ENCODE measurements at regions not wholly inside any gene's neighbourhood (a gene's known extent, or its start where the extent isn't known, plus 50 kb on each side); places are given as distances from the start of the nearest gene placed in this dataset.

GRCh38 chr7:145633513-145633912 lies 483.1 kb upstream of the CNTNAP2 start:
- no peak for TF ChIP-seq POLR2A (IDR thresholded peaks at IDR 0.05; ENCODE audit: control extremely low read depth in 1 of 2, low read depth in 2 of 2, low read length in 2 of 2)
- TF ChIP-seq, protein P1, sequence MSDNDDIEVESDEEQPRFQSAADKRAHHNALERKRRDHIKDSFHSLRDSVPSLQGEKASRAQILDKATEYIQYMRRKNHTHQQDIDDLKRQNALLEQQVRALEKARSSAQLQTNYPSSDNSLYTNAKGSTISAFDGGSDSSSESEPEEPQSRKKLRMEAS (IDR thresholded peaks at IDR 0.05), result no peak
- TF ChIP-seq, protein P2, sequence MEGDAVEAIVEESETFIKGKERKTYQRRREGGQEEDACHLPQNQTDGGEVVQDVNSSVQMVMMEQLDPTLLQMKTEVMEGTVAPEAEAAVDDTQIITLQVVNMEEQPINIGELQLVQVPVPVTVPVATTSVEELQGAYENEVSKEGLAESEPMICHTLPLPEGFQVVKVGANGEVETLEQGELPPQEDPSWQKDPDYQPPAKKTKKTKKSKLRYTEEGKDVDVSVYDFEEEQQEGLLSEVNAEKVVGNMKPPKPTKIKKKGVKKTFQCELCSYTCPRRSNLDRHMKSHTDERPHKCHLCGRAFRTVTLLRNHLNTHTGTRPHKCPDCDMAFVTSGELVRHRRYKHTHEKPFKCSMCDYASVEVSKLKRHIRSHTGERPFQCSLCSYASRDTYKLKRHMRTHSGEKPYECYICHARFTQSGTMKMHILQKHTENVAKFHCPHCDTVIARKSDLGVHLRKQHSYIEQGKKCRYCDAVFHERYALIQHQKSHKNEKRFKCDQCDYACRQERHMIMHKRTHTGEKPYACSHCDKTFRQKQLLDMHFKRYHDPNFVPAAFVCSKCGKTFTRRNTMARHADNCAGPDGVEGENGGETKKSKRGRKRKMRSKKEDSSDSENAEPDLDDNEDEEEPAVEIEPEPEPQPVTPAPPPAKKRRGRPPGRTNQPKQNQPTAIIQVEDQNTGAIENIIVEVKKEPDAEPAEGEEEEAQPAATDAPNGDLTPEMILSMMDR (IDR thresholded peaks at IDR 0.05; ENCODE audit: control extremely low read depth in 1 of 3, insufficient read depth in 1 of 3, low read depth in 1 of 3, low read length in 3 of 3), result no peak
- no peak for TF ChIP-seq ZNF274 (IDR thresholded peaks at IDR 0.05; ENCODE audit: borderline replicate concordance, extremely low read depth, low read length)
- no peak for TF ChIP-seq EGR1 (IDR thresholded peaks at IDR 0.05; ENCODE audit: borderline replicate concordance, low read depth, low read length)
- TF ChIP-seq EP300 (IDR thresholded peaks at IDR 0.05; ENCODE audit: borderline replicate concordance in 1 of 2, low read depth in 2 of 2, low read length in 2 of 2), result no peak
- no peak for TF ChIP-seq CEBPB (IDR thresholded peaks at IDR 0.05; ENCODE audit: low read depth, low read length)
